ENCODE measurements at regions not wholly inside any gene's neighbourhood (a gene's known extent, or its start where the extent isn't known, plus 50 kb on each side); places are given as distances from the start of the nearest gene placed in this dataset.

- Histone ChIP-seq H3K27me3 (no peaks in the 10 kb centered on the region), H3K4me3 (no peak overlapping the region), H3K36me3 (no peaks in the 10 kb centered on the region), H3K9me3 (no peaks in the 10 kb centered on the region), H3K27ac (no peak overlapping the region), H3K4me1 (no peaks in the 10 kb centered on the region)
- ATAC-seq = no peak
- WGBS, 2 donors (ENCODE audit: low coverage in 1 of 2) = 66 to 100% methylated on average over 4 of the region's 4 CpGs
- TF ChIP-seq POLR2A (IDR thresholded peaks at IDR 0.05) = no peak
- no peak for TF ChIP-seq EP300 (IDR thresholded peaks at IDR 0.05)
- TF ChIP-seq POLR2AphosphoS5 (IDR thresholded peaks at IDR 0.05) = no peak
- TF ChIP-seq, protein P1, sequence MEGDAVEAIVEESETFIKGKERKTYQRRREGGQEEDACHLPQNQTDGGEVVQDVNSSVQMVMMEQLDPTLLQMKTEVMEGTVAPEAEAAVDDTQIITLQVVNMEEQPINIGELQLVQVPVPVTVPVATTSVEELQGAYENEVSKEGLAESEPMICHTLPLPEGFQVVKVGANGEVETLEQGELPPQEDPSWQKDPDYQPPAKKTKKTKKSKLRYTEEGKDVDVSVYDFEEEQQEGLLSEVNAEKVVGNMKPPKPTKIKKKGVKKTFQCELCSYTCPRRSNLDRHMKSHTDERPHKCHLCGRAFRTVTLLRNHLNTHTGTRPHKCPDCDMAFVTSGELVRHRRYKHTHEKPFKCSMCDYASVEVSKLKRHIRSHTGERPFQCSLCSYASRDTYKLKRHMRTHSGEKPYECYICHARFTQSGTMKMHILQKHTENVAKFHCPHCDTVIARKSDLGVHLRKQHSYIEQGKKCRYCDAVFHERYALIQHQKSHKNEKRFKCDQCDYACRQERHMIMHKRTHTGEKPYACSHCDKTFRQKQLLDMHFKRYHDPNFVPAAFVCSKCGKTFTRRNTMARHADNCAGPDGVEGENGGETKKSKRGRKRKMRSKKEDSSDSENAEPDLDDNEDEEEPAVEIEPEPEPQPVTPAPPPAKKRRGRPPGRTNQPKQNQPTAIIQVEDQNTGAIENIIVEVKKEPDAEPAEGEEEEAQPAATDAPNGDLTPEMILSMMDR (IDR thresholded peaks at IDR 0.05) = no peak
Observed at GRCh38 chr7:68715907-68716306, 882.4 kb upstream of the AUTS2 start.

- no peaks in the 10 kb centered on the region for H3K9me3 ChIP-seq
- WGBS, 2 donors (ENCODE audit: low coverage in 1 of 2) = 80 to 90% methylated on average over 1 of the region's 1 CpG
- H3K4me1 ChIP-seq = no peaks in the 10 kb centered on the region
- TF ChIP-seq POLR2AphosphoS5 (IDR thresholded peaks at IDR 0.05) = no peak
- no peak for TF ChIP-seq POLR2A (IDR thresholded peaks at IDR 0.05)
- no peak for TF ChIP-seq EP300 (IDR thresholded peaks at IDR 0.05)
- TF ChIP-seq, protein P1 (IDR thresholded peaks at IDR 0.05) = no peak
- ATAC-seq = no peak
- H3K36me3 ChIP-seq = no peaks in the 10 kb centered on the region
- H3K27me3 ChIP-seq = no peaks in the 10 kb centered on the region
- H3K4me3 ChIP-seq = no peak overlapping the region
- H3K27ac ChIP-seq = no peak overlapping the region
Observed at GRCh38 chr7:68717176-68717575, 881.1 kb upstream of the AUTS2 start.

DNA sequence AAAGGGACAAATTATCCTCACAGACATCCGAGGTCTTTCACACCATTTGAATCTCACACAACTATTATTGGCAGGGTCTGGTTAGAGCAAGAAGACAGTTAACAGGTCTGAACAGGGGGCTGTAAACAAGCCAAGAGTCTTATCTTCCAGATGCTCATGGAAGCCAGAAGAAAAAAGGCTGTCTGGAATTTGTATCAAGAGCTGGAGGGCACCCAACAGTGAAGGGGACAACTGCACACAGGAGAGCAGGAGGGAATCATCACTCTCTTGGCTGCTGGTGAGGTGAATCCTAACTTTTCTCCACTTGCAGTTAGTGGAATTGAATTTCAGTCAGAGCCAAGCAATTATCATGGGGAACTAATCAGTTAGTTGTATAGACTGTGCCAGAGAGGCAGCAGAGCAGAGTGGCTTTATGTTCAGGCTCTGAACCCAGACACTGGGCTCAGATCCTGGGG, 880.2 kb upstream of the AUTS2 start:
- Histone ChIP-seq H3K4me3 (no peak overlapping the region), H3K4me1 (no peaks in the 10 kb centered on the region), H3K9me3 (no peaks in the 10 kb centered on the region), H3K27ac (no peak overlapping the region), H3K36me3 (no peaks in the 10 kb centered on the region), H3K27me3 (no peaks in the 10 kb centered on the region)
- TF ChIP-seq POLR2AphosphoS5 (IDR thresholded peaks at IDR 0.05) = no peak
- TF ChIP-seq, protein P1 (IDR thresholded peaks at IDR 0.05) = no peak
- TF ChIP-seq POLR2A (IDR thresholded peaks at IDR 0.05) = no peak
- no peak for TF ChIP-seq EP300 (IDR thresholded peaks at IDR 0.05)
- ATAC-seq = no peak
- WGBS, 2 donors (ENCODE audit: low coverage in 1 of 2) = 6 to 50% methylated on average over 1 of the region's 1 CpG

DNA sequence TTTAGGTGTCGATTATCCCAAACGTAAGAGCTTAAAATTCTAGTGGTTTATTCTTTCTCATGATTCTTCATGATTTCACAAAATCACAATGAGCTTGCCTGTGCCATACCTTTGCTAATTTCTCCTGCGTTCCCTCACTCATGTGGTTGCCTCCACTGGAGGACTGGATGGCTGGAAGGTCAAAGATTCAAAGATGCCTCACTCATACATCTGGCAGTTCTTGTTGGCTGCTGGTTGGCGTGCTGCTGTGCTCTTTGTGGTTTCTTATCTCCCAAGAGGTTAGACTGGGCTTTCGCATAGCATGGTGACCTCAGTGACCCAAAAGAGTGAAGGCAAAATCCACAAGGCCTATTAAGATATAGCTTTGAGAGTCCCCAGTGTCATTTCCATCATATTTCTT, 877.6 kb upstream of the AUTS2 start:
- 93 to 100% methylated on average over 3 to 5 of the region's 5 CpGs for WGBS, 2 donors (ENCODE audit: low coverage in 1 of 2)
- Histone ChIP-seq H3K4me3 (no peak overlapping the region), H3K9me3 (no peaks in the 10 kb centered on the region), H3K27me3 (no peaks in the 10 kb centered on the region), H3K4me1 (no peaks in the 10 kb centered on the region), H3K27ac (no peak overlapping the region), H3K36me3 (no peaks in the 10 kb centered on the region)
- no peak for TF ChIP-seq POLR2A (IDR thresholded peaks at IDR 0.05)
- no peak for TF ChIP-seq EP300 (IDR thresholded peaks at IDR 0.05)
- no peak for TF ChIP-seq POLR2AphosphoS5 (IDR thresholded peaks at IDR 0.05)
- TF ChIP-seq, protein P1 (IDR thresholded peaks at IDR 0.05) = no peak
- ATAC-seq = no peak

GRCh38 chr7:68722044-68722443, 876.2 kb upstream of the AUTS2 start:
- Histone ChIP-seq H3K9me3 (no peaks in the 10 kb centered on the region), H3K4me3 (no peak overlapping the region), H3K27ac (no peak overlapping the region), H3K27me3 (no peaks in the 10 kb centered on the region), H3K4me1 (no peaks in the 10 kb centered on the region), H3K36me3 (no peaks in the 10 kb centered on the region)
- WGBS, 2 donors (ENCODE audit: low coverage in 1 of 2) = 100% methylated on average over 1 of the region's 1 CpG; no CpG with 5 or more reads in 1 of the 2 donors
- TF ChIP-seq EP300 (IDR thresholded peaks at IDR 0.05) (no peak), POLR2A (IDR thresholded peaks at IDR 0.05) (no peak), POLR2AphosphoS5 (IDR thresholded peaks at IDR 0.05) (no peak)
- TF ChIP-seq, protein P1 (IDR thresholded peaks at IDR 0.05) = no peak
- no peak for ATAC-seq

Measured in gastroesophageal sphincter (tissue), 4 donors.